ENCODE measurements at regions not wholly inside any gene's neighbourhood (a gene's known extent, or its start where the extent isn't known, plus 50 kb on each side); places are given as distances from the start of the nearest gene placed in this dataset.
"Not testable (repeated sequence)": the region's sequence is repeated elsewhere in the genome, so short reads cannot be mapped to it uniquely, and the experiment has no call there.

- not testable (repeated sequence) for H3K9me3 ChIP-seq (ENCODE audit: low read depth, low read length); H3K36me3 ChIP-seq (ENCODE audit: insufficient read depth, low read length); H3K79me2 ChIP-seq (ENCODE audit: insufficient read depth, low read length); H3K27ac ChIP-seq (ENCODE audit: low read depth, low read length); H3K4me2 ChIP-seq (ENCODE audit: insufficient read depth, low read length); DNase-seq (ENCODE audit: insufficient read length, low spot score, missing footprints); H3K27me3 ChIP-seq (ENCODE audit: insufficient read depth, low read length); H4K20me1 ChIP-seq (ENCODE audit: insufficient read depth, low read length); H2AFZ ChIP-seq (ENCODE audit: low read length); H3K4me3 ChIP-seq (ENCODE audit: insufficient read depth, low read length); H3K4me1 ChIP-seq (ENCODE audit: insufficient read depth, low read length)
Measured at GRCh38 chr11:3511416-3512132, 130.2 kb downstream of the ART5 start.

GRCh38 chr11:3509563-3509962 is 130.6 kb upstream of the ZNF195 start:
- H3K27ac ChIP-seq (ENCODE audit: low read depth, low read length); H2AFZ ChIP-seq (ENCODE audit: low read length); DNase-seq (ENCODE audit: insufficient read length, low spot score, missing footprints); H3K4me2 ChIP-seq (ENCODE audit: insufficient read depth, low read length); H3K79me2 ChIP-seq (ENCODE audit: insufficient read depth, low read length); H3K27me3 ChIP-seq (ENCODE audit: insufficient read depth, low read length); H3K4me3 ChIP-seq (ENCODE audit: insufficient read depth, low read length); H3K4me1 ChIP-seq (ENCODE audit: insufficient read depth, low read length); H3K9me3 ChIP-seq (ENCODE audit: low read depth, low read length); H4K20me1 ChIP-seq (ENCODE audit: insufficient read depth, low read length); H3K36me3 ChIP-seq (ENCODE audit: insufficient read depth, low read length): not testable (repeated sequence)

GRCh38 chr11:3499198-3499597 is 120.3 kb upstream of the ZNF195 start:
- H3K4me3 ChIP-seq (ENCODE audit: insufficient read depth, low read length); H3K27me3 ChIP-seq (ENCODE audit: insufficient read depth, low read length); H3K27ac ChIP-seq (ENCODE audit: low read depth, low read length); H3K9me3 ChIP-seq (ENCODE audit: low read depth, low read length); H3K79me2 ChIP-seq (ENCODE audit: insufficient read depth, low read length); H3K36me3 ChIP-seq (ENCODE audit: insufficient read depth, low read length); DNase-seq (ENCODE audit: insufficient read length, low spot score, missing footprints); H3K4me1 ChIP-seq (ENCODE audit: insufficient read depth, low read length); H3K4me2 ChIP-seq (ENCODE audit: insufficient read depth, low read length); H2AFZ ChIP-seq (ENCODE audit: low read length); H4K20me1 ChIP-seq (ENCODE audit: insufficient read depth, low read length): not testable (repeated sequence)

GRCh38 chr11:3498356-3498755 is 119.4 kb upstream of the ZNF195 start:
- H2AFZ ChIP-seq (ENCODE audit: low read length); H3K27ac ChIP-seq (ENCODE audit: low read depth, low read length); DNase-seq (ENCODE audit: insufficient read length, low spot score, missing footprints); H3K36me3 ChIP-seq (ENCODE audit: insufficient read depth, low read length); H4K20me1 ChIP-seq (ENCODE audit: insufficient read depth, low read length); H3K4me1 ChIP-seq (ENCODE audit: insufficient read depth, low read length); H3K4me3 ChIP-seq (ENCODE audit: insufficient read depth, low read length); H3K4me2 ChIP-seq (ENCODE audit: insufficient read depth, low read length); H3K79me2 ChIP-seq (ENCODE audit: insufficient read depth, low read length); H3K27me3 ChIP-seq (ENCODE audit: insufficient read depth, low read length); H3K9me3 ChIP-seq (ENCODE audit: low read depth, low read length): not testable (repeated sequence)

GRCh38 chr11:3493152-3493551 is 114.2 kb upstream of the ZNF195 start:
- not testable (repeated sequence) for DNase-seq (ENCODE audit: insufficient read length, low spot score, missing footprints); H3K79me2 ChIP-seq (ENCODE audit: insufficient read depth, low read length); H3K9me3 ChIP-seq (ENCODE audit: low read depth, low read length); H3K4me3 ChIP-seq (ENCODE audit: insufficient read depth, low read length); H4K20me1 ChIP-seq (ENCODE audit: insufficient read depth, low read length); H3K27me3 ChIP-seq (ENCODE audit: insufficient read depth, low read length); H3K36me3 ChIP-seq (ENCODE audit: insufficient read depth, low read length); H3K4me1 ChIP-seq (ENCODE audit: insufficient read depth, low read length); H2AFZ ChIP-seq (ENCODE audit: low read length); H3K27ac ChIP-seq (ENCODE audit: low read depth, low read length); H3K4me2 ChIP-seq (ENCODE audit: insufficient read depth, low read length)

GRCh38 chr11:3488003-3488402 is 109.1 kb upstream of the ZNF195 start:
- not testable (repeated sequence) for H3K36me3 ChIP-seq (ENCODE audit: insufficient read depth, low read length); H4K20me1 ChIP-seq (ENCODE audit: insufficient read depth, low read length); H3K4me1 ChIP-seq (ENCODE audit: insufficient read depth, low read length); DNase-seq (ENCODE audit: insufficient read length, low spot score, missing footprints); H3K9me3 ChIP-seq (ENCODE audit: low read depth, low read length); H3K4me3 ChIP-seq (ENCODE audit: insufficient read depth, low read length); H3K27me3 ChIP-seq (ENCODE audit: insufficient read depth, low read length); H3K4me2 ChIP-seq (ENCODE audit: insufficient read depth, low read length); H3K79me2 ChIP-seq (ENCODE audit: insufficient read depth, low read length); H2AFZ ChIP-seq (ENCODE audit: low read length); H3K27ac ChIP-seq (ENCODE audit: low read depth, low read length)

- not testable (repeated sequence) for H3K4me2 ChIP-seq (ENCODE audit: insufficient read depth, low read length); H2AFZ ChIP-seq (ENCODE audit: low read length); H3K4me3 ChIP-seq (ENCODE audit: insufficient read depth, low read length); H3K27ac ChIP-seq (ENCODE audit: low read depth, low read length); H3K27me3 ChIP-seq (ENCODE audit: insufficient read depth, low read length); H3K79me2 ChIP-seq (ENCODE audit: insufficient read depth, low read length); H4K20me1 ChIP-seq (ENCODE audit: insufficient read depth, low read length); H3K4me1 ChIP-seq (ENCODE audit: insufficient read depth, low read length); H3K36me3 ChIP-seq (ENCODE audit: insufficient read depth, low read length); H3K9me3 ChIP-seq (ENCODE audit: low read depth, low read length); DNase-seq (ENCODE audit: insufficient read length, low spot score, missing footprints)
Measured at GRCh38 chr11:3485737-3486136, 106.8 kb upstream of the ZNF195 start.

- not testable (repeated sequence) for H3K27ac ChIP-seq (ENCODE audit: low read depth, low read length); H3K4me2 ChIP-seq (ENCODE audit: insufficient read depth, low read length); H3K79me2 ChIP-seq (ENCODE audit: insufficient read depth, low read length); H3K4me1 ChIP-seq (ENCODE audit: insufficient read depth, low read length); DNase-seq (ENCODE audit: insufficient read length, low spot score, missing footprints); H3K27me3 ChIP-seq (ENCODE audit: insufficient read depth, low read length); H3K4me3 ChIP-seq (ENCODE audit: insufficient read depth, low read length); H3K9me3 ChIP-seq (ENCODE audit: low read depth, low read length); H3K36me3 ChIP-seq (ENCODE audit: insufficient read depth, low read length); H4K20me1 ChIP-seq (ENCODE audit: insufficient read depth, low read length); H2AFZ ChIP-seq (ENCODE audit: low read length)
Measured at GRCh38 chr11:3476937-3477885, 98.3 kb upstream of the ZNF195 start.

All from osteoblast (primary cell).